ENCODE measurements at regions not wholly inside any gene's neighbourhood (a gene's known extent, or its start where the extent isn't known, plus 50 kb on each side); places are given as distances from the start of the nearest gene placed in this dataset.

GRCh38 chr6:165922309-165922794 is 245.3 kb downstream of the TBXT start:
- no peaks in the 10 kb centered on the region for H3K9me2 ChIP-seq (replicated peaks; ENCODE audit: low read depth, low read length)
- H2AFZ ChIP-seq (ENCODE audit: low read length), result no peak overlapping the region
- no peaks in the 10 kb centered on the region for H3K4me1 ChIP-seq (ENCODE audit: insufficient read depth, low read length, poor library complexity, severe bottlenecking)
- H3K4me3 ChIP-seq (ENCODE audit: low read length, poor library complexity, severe bottlenecking), result no peak overlapping the region
- no peaks in the 10 kb centered on the region for H3F3A ChIP-seq (ENCODE audit: low read depth)
- TF ChIP-seq CTCF (conservative IDR thresholded peaks at IDR 0.05; ENCODE audit: low read length), result no peak
- no peak for TF ChIP-seq EZH2phosphoT487 (IDR thresholded peaks at IDR 0.05; ENCODE audit: borderline replicate concordance)
- no peak overlapping the region for H3K9ac ChIP-seq (ENCODE audit: low read depth, low read length, poor library complexity, severe bottlenecking)
- no peaks in the 10 kb centered on the region for H4K20me1 ChIP-seq (ENCODE audit: insufficient read depth, low read length, poor library complexity, severe bottlenecking)
- H3K9me3 ChIP-seq (ENCODE audit: insufficient read depth, low read depth, low read length), result no peaks in the 10 kb centered on the region
- no peaks in the 10 kb centered on the region for H3K36me3 ChIP-seq (ENCODE audit: insufficient read depth, low read length)
- H3K79me2 ChIP-seq (ENCODE audit: insufficient read depth, low read length), result no peaks in the 10 kb centered on the region
- no peak overlapping the region for H3K4me2 ChIP-seq (ENCODE audit: low read depth, low read length, poor library complexity, severe bottlenecking)
- no peaks in the 10 kb centered on the region for H3K27me3 ChIP-seq (ENCODE audit: insufficient read depth, low read length, poor library complexity, severe bottlenecking)

GRCh38 chr6:165920896-165921671 is 246.6 kb downstream of the TBXT start:
- Histone ChIP-seq H3K4me1 (ENCODE audit: insufficient read depth, low read length, poor library complexity, severe bottlenecking) (no peaks in the 10 kb centered on the region), H3K4me3 (ENCODE audit: low read length, poor library complexity, severe bottlenecking) (no peak overlapping the region), H3F3A (ENCODE audit: low read depth) (no peaks in the 10 kb centered on the region), H4K20me1 (ENCODE audit: insufficient read depth, low read length, poor library complexity, severe bottlenecking) (no peaks in the 10 kb centered on the region), H3K9me3 (ENCODE audit: insufficient read depth, low read depth, low read length) (no peaks in the 10 kb centered on the region), H3K79me2 (ENCODE audit: insufficient read depth, low read length) (no peaks in the 10 kb centered on the region), H3K4me2 (ENCODE audit: low read depth, low read length, poor library complexity, severe bottlenecking) (no peak overlapping the region), H3K36me3 (ENCODE audit: insufficient read depth, low read length) (no peaks in the 10 kb centered on the region), H3K27me3 (ENCODE audit: insufficient read depth, low read length, poor library complexity, severe bottlenecking) (no peaks in the 10 kb centered on the region), H2AFZ (ENCODE audit: low read length) (no peak overlapping the region), H3K9me2 (replicated peaks; ENCODE audit: low read depth, low read length) (no peaks in the 10 kb centered on the region), H3K9ac (ENCODE audit: low read depth, low read length, poor library complexity, severe bottlenecking) (no peak overlapping the region)
- no peak for TF ChIP-seq EZH2phosphoT487 (IDR thresholded peaks at IDR 0.05; ENCODE audit: borderline replicate concordance)
- TF ChIP-seq CTCF (conservative IDR thresholded peaks at IDR 0.05; ENCODE audit: low read length), result no peak

GRCh38 chr6:165917576-165917975 is 250.1 kb downstream of the TBXT start:
- Histone ChIP-seq H2AFZ (ENCODE audit: low read length) (no peak overlapping the region), H3K4me1 (ENCODE audit: insufficient read depth, low read length, poor library complexity, severe bottlenecking) (no peaks in the 10 kb centered on the region), H3K9ac (ENCODE audit: low read depth, low read length, poor library complexity, severe bottlenecking) (no peak overlapping the region), H3K4me2 (ENCODE audit: low read depth, low read length, poor library complexity, severe bottlenecking) (no peak overlapping the region), H3K9me2 (replicated peaks; ENCODE audit: low read depth, low read length) (no peaks in the 10 kb centered on the region), H4K20me1 (ENCODE audit: insufficient read depth, low read length, poor library complexity, severe bottlenecking) (no peaks in the 10 kb centered on the region), H3K36me3 (ENCODE audit: insufficient read depth, low read length) (no peaks in the 10 kb centered on the region), H3F3A (ENCODE audit: low read depth) (no peaks in the 10 kb centered on the region), H3K4me3 (ENCODE audit: low read length, poor library complexity, severe bottlenecking) (no peak overlapping the region), H3K9me3 (ENCODE audit: insufficient read depth, low read depth, low read length) (no peaks in the 10 kb centered on the region), H3K27me3 (ENCODE audit: insufficient read depth, low read length, poor library complexity, severe bottlenecking) (no peaks in the 10 kb centered on the region), H3K79me2 (ENCODE audit: insufficient read depth, low read length) (no peaks in the 10 kb centered on the region)
- no peak for TF ChIP-seq EZH2phosphoT487 (IDR thresholded peaks at IDR 0.05; ENCODE audit: borderline replicate concordance)
- no peak for TF ChIP-seq CTCF (conservative IDR thresholded peaks at IDR 0.05; ENCODE audit: low read length)
